MCF 10A (cell line): ENCODE measurements at regions not wholly inside any gene's neighbourhood (a gene's known extent, or its start where the extent isn't known, plus 50 kb on each side); places are given as distances from the start of the nearest gene placed in this dataset.
A peak's percentile ranks its signal among the peaks of the same experiment; 100 is the strongest.

Source experiments
- BruUV-seq: library from RNA; stranded (reverse); fragments of 400-500 nt; replicated peaks from 2 replicates; lab custom pipeline; 2021; lab: Mats Ljungman, UMichigan
- CTCF ChIA-PET: fragments of 300-600 bp; sonication (Branson Sonifier 250); formaldehyde crosslinking; extraction: SDS; loops from one replicate; lab custom pipeline; 2021; ENCODE audit warnings: antibody characterized with exemption, inconsistent platforms; lab: Yijun Ruan, JAX
- POLR2A ChIA-PET: fragments of 300-600, 350-650 bp; sonication (Branson Sonifier 250); formaldehyde crosslinking; extraction: SDS; loops from one replicate; lab custom pipeline; 2020; ENCODE audit warnings: antibody characterized with exemption, inconsistent platforms; lab: Yijun Ruan, JAX
- DNase-seq: peaks from one replicate; pipeline ENCODE4 v3.0.0-alpha.2; 2018; ENCODE audit not compliant: unreplicated experiment
- H3K27ac Mint-ChIP-seq: one replicate; pipeline ENCODE4 v1.8.0; 2022; ENCODE audit warnings: mild to moderate bottlenecking, low read depth, mixed read lengths; ENCODE audit not compliant: unreplicated experiment
- H3K27me3 Mint-ChIP-seq: one replicate; pipeline ENCODE4 v1.8.0; 2022; ENCODE audit warnings: mixed read lengths; ENCODE audit not compliant: insufficient read depth, unreplicated experiment
- H3K36me3 Mint-ChIP-seq: one replicate; pipeline ENCODE4 v1.8.0; 2022; ENCODE audit warnings: mild to moderate bottlenecking, moderate library complexity, mixed read lengths; ENCODE audit not compliant: insufficient read depth, unreplicated experiment
- H3K4me1 Mint-ChIP-seq: one replicate; pipeline ENCODE4 v1.8.0; 2022; ENCODE audit warnings: mixed read lengths; ENCODE audit not compliant: insufficient read depth, unreplicated experiment
- H3K4me3 Mint-ChIP-seq: one replicate; pipeline ENCODE4 v1.8.0; 2022; ENCODE audit warnings: mild to moderate bottlenecking, moderate library complexity, mixed read lengths; ENCODE audit not compliant: unreplicated experiment
- H3K9me3 Mint-ChIP-seq: one replicate; pipeline ENCODE4 v1.8.0; 2022; ENCODE audit warnings: mixed read lengths; ENCODE audit not compliant: unreplicated experiment
- CTCF ChIP-seq: fragments of 200-600 bp; IDR thresholded peaks from one replicate; pipeline ENCODE4 v1.8.0; 2022; ENCODE audit warnings: antibody characterized with exemption, mild to moderate bottlenecking; ENCODE audit not compliant: unreplicated experiment
- intact Hi-C: fragments of 100-400 bp; cut with micrococcal nuclease; formaldehyde crosslinking; loops from 2 replicates; pipeline ENCODE4 v1.14.1; 2022

DNA sequence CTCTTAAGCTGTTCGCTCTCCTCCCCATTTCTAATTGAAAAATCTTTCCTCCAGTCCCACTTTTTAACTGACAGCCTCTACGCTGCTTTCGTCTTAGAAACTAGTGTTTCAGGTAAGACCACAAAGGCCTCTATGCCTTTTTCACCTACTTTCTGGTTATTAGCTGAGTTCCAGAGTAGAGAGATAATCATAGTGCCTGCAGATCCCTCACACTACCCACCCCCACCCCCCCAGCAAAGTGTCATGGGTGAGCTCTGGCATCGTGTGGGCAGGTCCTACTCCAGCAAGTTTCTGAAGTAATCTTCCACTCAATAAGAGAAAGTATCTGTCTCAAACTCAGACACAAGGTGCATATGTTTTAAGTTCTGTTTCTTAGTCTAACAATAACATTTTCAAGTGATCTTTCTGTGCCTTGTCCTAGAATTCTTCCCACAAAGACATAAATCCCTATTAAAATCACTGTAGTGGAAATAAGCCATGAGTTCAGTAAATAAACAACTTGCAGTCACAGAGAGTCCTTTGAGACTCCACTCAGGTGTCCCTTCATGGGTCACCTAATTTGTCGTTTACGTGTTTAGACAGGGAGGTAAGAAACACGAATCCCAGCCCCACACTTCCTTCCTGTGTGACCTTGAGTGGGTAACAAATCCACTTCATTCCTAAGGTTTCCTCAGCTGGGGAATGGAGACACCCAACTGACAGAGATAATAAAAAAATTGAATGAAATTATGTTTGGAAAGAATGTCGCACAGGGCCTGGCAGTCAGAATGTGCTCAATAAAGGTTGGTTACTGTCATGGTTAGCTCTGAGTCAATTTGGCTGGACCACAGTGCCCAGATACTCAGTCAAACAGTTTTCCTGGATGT is 228.9 kb upstream of the CAND1 start:
- Mint-ChIP-seq H3K9me3 (no peaks in the 10 kb centered on the region), H3K27me3 (no peaks in the 10 kb centered on the region), H3K36me3 (no peaks in the 10 kb centered on the region), H3K4me1 (peaks cover 7% of the 10 kb centered on the region), H3K4me3 (no peak overlapping the region), H3K27ac (no peak overlapping the region)
- ChIA-PET CTCF (interaction anchor here (1.3 to 1.9 kb wide), 2 partner anchors 14 to 180 kb away, joined by 5 read pairs; no protein-coding TSS in a partner anchor), POLR2A (no interaction called here)
- no TSS peak for BruUV-seq
- intact Hi-C loops: loop anchor here (10.0 kb wide), 1 partner anchor 105 kb away; no protein-coding TSS in a partner anchor
- no peak for DNase-seq
- TF ChIP-seq CTCF: no peak

DNA sequence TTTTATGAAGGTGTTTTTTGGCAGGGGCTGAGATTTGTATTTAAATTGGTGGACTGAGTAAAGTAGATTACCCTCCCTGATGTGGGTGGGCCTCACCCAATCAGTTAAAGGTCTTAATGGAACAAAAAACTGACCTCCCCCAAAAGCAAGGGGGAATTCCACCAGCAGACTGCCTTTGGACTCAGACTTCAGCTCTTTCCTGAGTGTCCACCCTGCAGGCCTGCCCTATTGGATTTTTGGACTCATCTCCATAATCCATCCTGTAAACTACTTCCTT is 228.4 kb upstream of the CAND1 start:
- DNase-seq: no peak
- peaks cover 7% of the 10 kb centered on the region for H3K4me1 Mint-ChIP-seq
- ChIA-PET POLR2A (no interaction called here), CTCF (interaction anchor here (1.3 kb wide), 1 partner anchor 15 kb away, joined by 5 read pairs; no protein-coding TSS in a partner anchor)
- TF ChIP-seq CTCF: no peak
- H3K9me3 Mint-ChIP-seq: no peaks in the 10 kb centered on the region
- no peaks in the 10 kb centered on the region for H3K27me3 Mint-ChIP-seq
- intact Hi-C loops: no loop called here
- no peaks in the 10 kb centered on the region for H3K36me3 Mint-ChIP-seq
- H3K27ac Mint-ChIP-seq: no peak overlapping the region
- no peak overlapping the region for H3K4me3 Mint-ChIP-seq
- no TSS peak for BruUV-seq

GRCh38 chr12:67042697-67043131 is 226.4 kb upstream of the CAND1 start:
- Mint-ChIP-seq H3K27me3 (no peaks in the 10 kb centered on the region), H3K4me3 (no peak overlapping the region), H3K9me3 (no peaks in the 10 kb centered on the region), H3K4me1 (peaks cover 7% of the 10 kb centered on the region), H3K27ac (no peak overlapping the region), H3K36me3 (no peaks in the 10 kb centered on the region)
- intact Hi-C loops: no loop called here
- BruUV-seq: no TSS peak
- no peak for TF ChIP-seq CTCF
- ChIA-PET POLR2A (no interaction called here), CTCF (interaction anchor here (1.5 to 2.0 kb wide), 2 partner anchors 17 to 178 kb away, joined by 5 to 6 read pairs; no protein-coding TSS in a partner anchor)
- DNase-seq: peak; percentile 53

DNA sequence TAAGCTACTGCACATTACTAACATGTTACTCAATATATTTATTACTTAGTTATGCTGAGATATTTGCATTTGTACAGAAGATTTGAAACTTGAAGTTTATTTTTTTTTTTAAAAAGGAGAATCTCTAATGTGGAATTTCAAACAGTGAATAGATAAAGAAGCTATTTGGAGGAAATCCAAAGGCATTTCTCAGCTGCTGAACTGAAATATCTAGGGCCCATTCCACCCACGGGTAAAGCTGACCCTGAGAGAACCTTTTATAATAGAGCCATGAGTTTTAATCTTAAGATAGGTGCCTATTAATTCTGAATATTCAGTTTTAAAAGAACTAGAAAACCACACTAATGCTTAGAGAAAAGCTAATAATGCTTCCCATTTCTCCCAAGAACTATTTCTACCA is 225.4 kb upstream of the CAND1 start:
- Mint-ChIP-seq H3K36me3 (no peaks in the 10 kb centered on the region), H3K27me3 (no peaks in the 10 kb centered on the region), H3K4me3 (no peak overlapping the region), H3K27ac (peak overlapping the region; percentile 42), H3K4me1 (peaks cover 7% of the 10 kb centered on the region), H3K9me3 (no peaks in the 10 kb centered on the region)
- no peak for DNase-seq
- no peak for TF ChIP-seq CTCF
- intact Hi-C loops: no loop called here
- no TSS peak for BruUV-seq
- CTCF ChIA-PET: interaction anchor here (0.7 to 1.5 kb wide), 3 partner anchors 18 to 177 kb away, joined by 3 to 6 read pairs (median 4); no protein-coding TSS in a partner anchor
- POLR2A ChIA-PET: interaction anchor here (1.7 kb wide), 1 partner anchor 225 kb away, joined by 3 read pairs; the partner anchor contains the start of gene CAND1
